DMS 273 (cell line): ENCODE measurements at regions not wholly inside any gene's neighbourhood (a gene's known extent, or its start where the extent isn't known, plus 50 kb on each side); places are given as distances from the start of the nearest gene placed in this dataset.

ENCODE experiments used
- DNase-seq: peaks from one replicate; lab custom pipeline; 2025; ENCODE audit not compliant: unreplicated experiment; lab: John Stamatoyannopoulos, UW

DNA sequence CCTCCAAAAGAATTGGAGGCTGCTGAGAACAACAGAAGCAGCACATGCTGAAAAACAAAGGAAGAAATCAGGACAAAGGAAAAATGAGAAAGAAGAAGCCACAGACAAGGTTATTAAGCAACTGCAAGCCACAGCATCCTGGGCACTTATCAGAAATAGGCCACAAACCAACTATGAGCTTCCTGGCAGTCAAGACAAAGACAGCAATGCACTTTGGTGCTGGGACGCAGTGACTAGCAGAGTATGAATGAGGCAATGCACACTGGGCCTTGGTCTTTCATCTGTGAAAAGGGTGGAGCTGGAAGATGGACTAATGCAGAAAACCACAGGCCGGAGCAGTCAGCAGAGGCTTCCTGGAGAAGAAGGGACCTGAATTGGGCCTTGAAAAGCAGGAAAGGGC, 56.0 kb upstream of the LINGO1 start:
- DNase-seq: no peak

DNA sequence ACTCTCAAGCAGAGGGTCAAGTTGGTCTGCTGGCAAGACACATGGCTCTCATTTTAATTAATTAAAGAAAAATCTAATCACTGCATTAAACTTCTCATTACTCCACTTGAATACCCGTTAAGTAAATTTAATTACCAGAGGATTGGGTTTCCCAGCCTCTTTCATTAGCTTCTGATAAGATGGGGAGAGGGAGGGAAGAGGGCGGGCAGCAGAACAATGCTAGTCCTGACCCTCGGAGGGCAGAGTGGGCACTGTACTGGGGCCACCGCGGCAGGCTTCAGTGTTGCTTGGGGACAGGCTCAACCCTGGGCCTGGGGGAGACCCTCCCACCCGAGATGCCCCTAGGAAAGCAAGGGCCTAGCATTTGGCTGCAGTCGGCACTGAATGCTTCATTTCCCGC, 55.6 kb upstream of the LINGO1 start:
- no peak for DNase-seq

DNA sequence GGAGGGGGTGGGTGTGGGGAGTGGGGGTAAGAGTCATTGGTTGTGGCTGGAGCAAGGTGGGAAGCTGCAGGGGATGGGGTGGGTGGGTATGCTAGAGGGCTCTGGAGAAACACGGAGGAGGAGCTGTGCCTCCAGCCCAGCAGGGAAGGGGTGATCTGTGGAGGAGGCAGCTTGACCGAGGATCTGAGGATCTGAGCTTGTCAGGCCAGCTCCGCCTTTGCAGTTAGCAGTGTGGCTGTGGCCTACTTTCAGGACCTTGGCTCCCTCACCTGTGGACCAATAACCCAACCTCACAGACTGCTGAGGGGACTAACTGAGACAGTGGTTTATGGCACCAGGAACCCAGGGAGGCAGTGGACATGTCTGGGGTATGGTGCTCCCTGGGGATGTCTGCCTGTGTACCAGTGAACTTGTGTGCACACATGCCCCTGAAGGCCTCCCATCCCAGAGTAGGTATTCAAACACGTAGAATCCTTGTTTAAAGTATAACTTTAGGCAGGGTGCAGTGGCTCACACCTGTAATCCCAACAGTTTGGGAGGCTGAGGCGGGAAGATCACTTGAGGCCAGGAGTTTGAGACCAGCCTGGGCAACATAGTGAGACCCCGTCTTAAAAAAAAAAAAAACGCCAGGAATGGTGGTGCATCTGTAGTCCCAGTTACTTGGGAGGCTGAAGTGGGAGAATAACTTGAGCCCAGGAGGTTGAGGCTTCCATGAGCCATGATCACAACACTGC, 52.5 kb upstream of the LINGO1 start:
- no peak for DNase-seq

DNA sequence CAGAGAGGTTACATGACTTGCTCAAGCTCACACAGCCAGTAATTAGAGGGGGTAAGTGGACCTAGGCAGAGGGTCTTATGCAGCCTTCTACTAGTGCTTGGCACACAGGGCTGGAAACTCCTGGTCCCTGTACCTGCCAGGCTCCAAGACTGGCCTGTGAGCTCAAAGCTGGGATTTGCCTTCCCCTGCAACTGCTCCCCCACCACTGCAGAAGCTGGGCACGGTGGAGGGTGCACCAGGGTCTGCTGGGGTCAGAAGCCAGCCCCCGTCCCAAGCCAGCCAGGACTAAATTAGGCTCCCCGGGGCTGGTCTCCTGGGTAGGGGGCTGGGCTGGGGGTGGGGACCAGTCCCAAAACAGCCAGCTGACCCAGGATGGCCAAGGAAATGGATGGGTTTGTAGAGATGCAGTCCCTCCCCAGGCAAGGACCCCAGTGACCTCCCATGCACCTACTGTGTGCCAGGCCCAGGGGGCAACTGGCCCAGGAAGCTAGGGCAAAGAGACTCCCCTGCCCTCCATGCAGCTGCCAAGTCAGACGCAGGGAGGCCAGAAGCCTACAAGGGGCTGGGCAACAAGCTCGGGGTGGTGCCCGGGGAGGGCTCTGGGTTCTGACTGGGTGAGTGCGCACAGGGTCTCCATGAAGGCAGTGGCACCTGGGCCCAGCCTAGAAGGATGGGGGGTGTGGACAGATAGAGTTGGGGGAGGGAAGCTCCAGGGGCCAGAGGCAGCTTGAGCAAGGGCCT, 51.8 kb upstream of the LINGO1 start:
- DNase-seq: no peak

DNA sequence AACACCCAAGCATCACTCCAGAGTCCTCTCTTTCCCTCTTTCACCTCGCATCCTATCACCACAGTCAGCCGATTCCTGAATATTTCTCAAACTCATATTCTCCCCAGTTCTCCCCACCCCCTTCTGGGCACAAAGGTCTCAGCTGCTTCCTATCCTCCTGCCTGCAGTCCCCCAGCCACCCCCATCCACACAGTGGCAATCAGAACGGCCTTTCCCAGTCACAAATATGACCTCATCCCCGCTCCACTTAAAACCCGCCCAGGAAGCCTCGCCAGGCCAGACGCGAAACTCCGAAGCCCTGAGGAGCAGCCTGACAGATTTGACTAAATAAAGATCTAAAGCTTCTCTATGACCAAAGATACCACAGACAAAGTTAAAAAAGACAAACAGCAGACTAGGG, 49.9 kb upstream of the LINGO1 start:
- DNase-seq: no peak
